Fibroblast of gingiva (primary cell): ENCODE measurements at regions not wholly inside any gene's neighbourhood (a gene's known extent, or its start where the extent isn't known, plus 50 kb on each side); places are given as distances from the start of the nearest gene placed in this dataset.
A peak's percentile ranks its signal among the peaks of the same experiment; 100 is the strongest.
"Not testable (repeated sequence)": the region's sequence is repeated elsewhere in the genome, so short reads cannot be mapped to it uniquely, and the experiment has no call there.

Source experiments
- DNase-seq: peaks from one replicate; pipeline ENCODE4 v3.0.0-alpha.2; 2011; ENCODE audit warnings: low read depth

GRCh38 chr4:189779281-189779980 is 161.2 kb upstream of the FRG1 start:
- no peak for DNase-seq

GRCh38 chr4:189780391-189780790 is 160.3 kb upstream of the FRG1 start:
- no peak for DNase-seq

GRCh38 chr4:189784651-189785050 is 156.0 kb upstream of the FRG1 start:
- DNase-seq, result no peak

- no peak for DNase-seq
These were observed 155.4 kb upstream of the FRG1 start for GRCh38 chr4:189785257-189785656.

- no peak for DNase-seq
These were observed 154.2 kb upstream of the FRG1 start for GRCh38 chr4:189786447-189786846.

- no peak for DNase-seq
These were observed 153.2 kb upstream of the FRG1 start for GRCh38 chr4:189787216-189788031.

GRCh38 chr4:189792924-189793618 is 147.6 kb upstream of the FRG1 start:
- DNase-seq, result peak; percentile 4

- DNase-seq, result no peak
These were observed 140.1 kb upstream of the FRG1 start for GRCh38 chr4:189800545-189801088.

- no peak for DNase-seq
These were observed 137.8 kb upstream of the FRG1 start for GRCh38 chr4:189802884-189803283.

- no peak for DNase-seq
These were observed 135.8 kb upstream of the FRG1 start for GRCh38 chr4:189804894-189805293.

- DNase-seq, result no peak
These were observed 134.2 kb upstream of the FRG1 start for GRCh38 chr4:189806506-189806905.

GRCh38 chr4:189807031-189807430 is 133.6 kb upstream of the FRG1 start:
- DNase-seq, result no peak

GRCh38 chr4:189809241-189809735 is 131.4 kb upstream of the FRG1 start:
- no peak for DNase-seq

GRCh38 chr4:189809839-189810238 is 130.8 kb upstream of the FRG1 start:
- DNase-seq, result no peak

GRCh38 chr4:189810318-189811181 is 130.1 kb upstream of the FRG1 start:
- not testable (repeated sequence) for DNase-seq

GRCh38 chr4:189815404-189816192 is 125.1 kb upstream of the FRG1 start:
- no peak for DNase-seq

- no peak for DNase-seq
These were observed 118.3 kb upstream of the FRG1 start for GRCh38 chr4:189822326-189822725.

- no peak for DNase-seq
These were observed 117.1 kb upstream of the FRG1 start for GRCh38 chr4:189823591-189823990.

GRCh38 chr4:189825466-189825865 is 115.2 kb upstream of the FRG1 start:
- DNase-seq, result no peak

- no peak for DNase-seq
These were observed 114.0 kb upstream of the FRG1 start for GRCh38 chr4:189826657-189827056.
